GM21381 (cell line): ENCODE measurements at regions not wholly inside any gene's neighbourhood (a gene's known extent, or its start where the extent isn't known, plus 50 kb on each side); places are given as distances from the start of the nearest gene placed in this dataset.

Source experiments
- ATAC-seq: cut with Tn5 transposase; IDR thresholded peaks from one replicate; pipeline ENCODE4 v1.9.1; 2021; ENCODE audit warnings: mild to moderate bottlenecking, moderate library complexity; ENCODE audit not compliant: unreplicated experiment

DNA sequence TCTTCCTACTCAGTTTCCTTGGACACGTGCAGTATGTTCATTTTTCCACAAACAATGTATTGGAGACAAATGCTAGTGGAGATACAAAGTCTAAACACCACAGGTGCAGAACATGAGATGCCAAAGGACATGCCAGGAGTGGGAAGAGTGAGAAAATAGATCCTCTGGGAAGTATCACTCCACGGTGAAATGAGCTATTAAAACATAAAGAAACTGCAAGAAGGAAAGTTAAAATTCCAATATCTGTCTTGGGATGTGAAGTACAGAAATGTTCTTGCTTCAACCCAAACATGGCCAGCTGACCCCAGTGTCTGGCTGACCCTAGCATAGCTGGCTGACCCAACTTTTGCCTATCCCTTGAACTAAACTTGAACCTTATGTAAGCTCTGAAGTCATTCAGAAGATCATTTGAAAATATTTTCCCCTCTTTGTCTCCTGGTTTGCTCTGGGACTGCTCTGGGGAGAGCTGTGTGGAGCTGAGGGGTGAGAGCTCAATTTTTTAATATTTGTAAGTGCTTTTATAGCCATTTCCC lies 59.5 kb downstream of the FZD1 start:
- ATAC-seq, result no peak

DNA sequence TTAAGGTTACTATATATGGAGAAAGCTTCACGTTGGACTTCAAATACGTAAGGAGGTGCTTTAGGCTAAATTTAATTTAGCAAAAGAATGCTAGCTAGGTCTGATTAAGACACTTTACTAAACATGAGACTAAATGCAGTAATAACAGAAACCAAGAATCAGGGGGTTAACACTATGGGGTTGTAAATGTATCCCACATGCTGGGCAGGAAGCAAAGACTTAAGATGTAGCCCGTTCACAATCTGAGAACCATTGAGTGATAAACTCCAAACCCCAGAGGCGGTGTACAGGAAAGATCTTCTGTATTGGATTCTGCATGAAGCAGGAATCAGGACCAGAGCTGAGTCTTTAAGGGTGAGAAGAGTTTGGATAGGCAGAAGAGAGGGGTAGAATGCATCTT lies 60.4 kb downstream of the FZD1 start:
- ATAC-seq, result no peak

DNA sequence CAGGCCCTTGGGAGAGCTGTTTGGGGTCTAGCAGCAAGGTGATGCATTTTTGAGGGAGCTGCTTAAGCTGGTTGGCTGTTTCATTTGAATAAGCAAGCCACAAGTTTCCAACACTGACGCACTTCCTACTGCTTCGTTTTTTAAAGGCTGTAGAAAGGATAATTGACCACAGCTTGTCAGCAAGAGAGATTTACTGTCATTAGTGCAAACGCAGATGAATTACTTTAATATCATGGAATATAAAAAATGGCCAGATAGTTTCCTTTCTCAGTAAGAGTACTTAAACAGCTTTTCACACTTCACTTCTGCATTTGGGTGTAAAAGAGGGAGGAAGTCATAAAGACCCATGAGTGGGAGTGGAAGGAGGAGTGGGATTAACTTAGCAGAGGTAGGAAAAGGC lies 61.5 kb downstream of the FZD1 start:
- ATAC-seq, result no peak

DNA sequence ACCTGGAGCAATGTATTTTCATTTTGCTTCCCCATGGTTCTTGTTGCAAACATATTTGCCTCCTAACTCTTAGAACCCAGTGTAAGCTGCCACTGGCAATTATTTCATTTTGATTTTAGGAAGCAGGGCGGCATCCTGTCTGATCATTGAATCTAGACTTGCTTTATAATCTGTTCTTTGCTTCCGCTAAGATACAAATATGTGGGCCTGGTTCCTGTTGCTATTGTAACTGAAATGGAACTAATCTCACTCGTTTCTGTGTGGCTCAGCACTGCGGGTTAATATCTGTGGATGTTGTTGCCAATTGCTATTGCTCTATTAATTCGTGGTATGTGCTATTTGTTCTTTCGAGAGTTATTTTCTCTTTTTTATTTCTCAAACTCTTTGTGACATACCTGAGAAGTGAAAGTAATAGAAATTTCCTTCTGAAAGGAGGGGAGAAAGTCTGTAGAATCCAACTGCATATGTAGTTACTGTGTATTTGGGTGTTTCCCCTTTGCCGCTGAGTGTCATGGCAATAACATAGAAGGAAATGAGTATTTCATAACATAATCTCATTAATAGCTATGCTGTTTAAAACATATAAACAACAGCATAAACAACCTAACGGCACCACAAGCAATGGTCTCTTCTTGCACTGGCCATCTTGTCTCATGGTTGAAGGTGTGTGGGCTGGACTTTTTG lies 62.4 kb downstream of the FZD1 start:
- ATAC-seq, result no peak

DNA sequence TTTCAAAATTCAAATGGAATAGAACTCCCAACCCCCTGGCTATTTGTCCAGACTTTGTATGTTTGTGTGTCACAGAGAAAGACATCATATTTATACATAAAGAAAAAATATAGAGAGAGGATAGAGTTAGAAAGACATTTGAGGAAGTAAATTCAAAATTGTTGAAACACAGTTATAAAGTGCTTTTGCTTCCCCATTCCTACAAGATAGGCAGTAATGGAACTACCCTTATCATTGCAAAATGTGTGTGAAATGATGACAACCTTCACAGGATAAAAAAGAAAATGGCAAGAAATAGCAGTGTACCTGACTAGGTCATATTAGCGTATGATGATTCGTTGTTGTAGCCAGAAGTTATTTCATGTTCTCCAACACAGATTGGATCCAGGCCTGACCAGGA lies 63.1 kb downstream of the FZD1 start:
- no peak for ATAC-seq

DNA sequence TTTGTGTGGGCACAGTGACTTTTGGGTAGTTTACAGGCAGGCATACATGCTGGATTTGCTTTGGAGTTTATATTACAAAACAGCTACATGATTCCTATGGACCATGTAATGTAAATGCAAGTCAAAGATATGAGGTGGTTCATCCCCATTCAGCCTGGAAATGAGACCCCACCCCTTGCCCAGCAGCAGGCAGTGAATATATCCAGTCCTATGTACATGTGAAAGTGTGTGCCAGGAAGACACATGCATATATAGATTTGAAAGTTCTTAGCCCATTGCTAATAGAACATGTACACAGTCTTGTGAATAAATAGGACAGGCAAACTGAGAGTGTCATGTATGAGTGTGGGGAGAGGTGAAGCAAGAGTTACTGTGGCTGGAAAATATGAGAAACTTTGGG lies 65.3 kb downstream of the FZD1 start:
- no peak for ATAC-seq

DNA sequence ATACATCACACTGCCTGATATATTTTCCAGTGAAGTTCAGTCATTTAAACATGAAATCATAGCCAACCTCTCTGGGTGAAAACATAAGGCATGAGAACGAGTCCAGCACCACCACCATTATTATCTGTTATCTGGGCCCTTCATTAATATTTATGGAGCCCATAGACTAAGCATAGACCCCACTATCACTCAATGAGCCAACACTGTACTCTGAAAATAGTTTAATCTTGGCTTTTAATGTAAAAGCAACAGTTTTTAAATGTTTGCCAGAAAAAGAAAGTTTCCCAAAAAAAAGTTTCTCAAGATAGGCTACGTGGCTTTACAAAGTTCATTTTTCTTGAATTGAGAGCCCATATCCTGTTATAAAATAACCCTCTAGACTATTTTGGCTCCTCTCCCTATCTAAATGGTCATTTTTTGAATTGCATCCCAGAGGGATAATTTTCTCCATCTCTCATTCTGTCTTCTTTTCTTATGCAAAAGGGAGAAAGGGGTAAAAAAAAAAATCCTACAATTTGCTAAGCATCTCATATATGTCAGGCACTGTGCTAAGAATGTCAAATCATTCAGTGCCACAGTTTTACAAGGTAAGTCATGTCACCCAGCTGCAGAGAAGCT lies 66.1 kb downstream of the FZD1 start:
- no peak for ATAC-seq

DNA sequence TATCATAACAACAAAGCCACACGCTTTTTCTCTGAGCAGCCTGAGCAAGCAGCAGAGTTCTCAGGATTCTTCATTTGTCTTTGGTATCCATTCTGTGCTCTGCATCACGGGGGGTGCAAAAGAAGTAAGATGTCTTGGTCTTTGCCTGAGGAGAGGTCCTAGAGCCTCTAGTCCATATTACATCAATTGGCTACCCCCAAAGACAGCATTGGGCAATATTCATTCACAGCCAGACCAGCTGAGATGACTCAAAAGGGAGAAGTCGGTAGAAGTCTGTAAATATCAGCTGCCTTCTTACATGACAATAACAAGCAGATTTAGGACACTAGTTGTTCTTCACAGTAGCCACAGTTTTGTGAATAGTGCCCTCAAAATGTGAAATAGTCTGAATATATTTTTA lies 66.6 kb downstream of the FZD1 start:
- ATAC-seq, result no peak

DNA sequence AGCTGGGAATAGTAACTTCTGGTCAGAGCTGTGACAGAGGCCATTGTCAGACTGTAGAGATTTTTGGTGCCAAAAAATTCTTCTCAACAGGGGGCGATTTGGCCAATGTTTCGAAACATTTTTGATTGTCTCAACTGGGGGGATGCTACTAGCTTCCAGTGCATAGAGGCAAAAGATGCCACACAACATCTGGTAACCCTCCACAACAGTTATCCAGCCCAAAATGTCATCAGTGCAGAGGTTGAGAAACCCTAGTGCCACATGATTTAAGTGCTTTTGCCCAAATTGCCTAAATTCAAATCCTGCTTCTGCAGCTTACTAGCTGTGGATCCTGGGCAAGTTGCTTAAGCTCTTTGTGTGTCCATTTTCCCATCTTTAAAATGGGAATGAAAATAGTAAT lies 71.9 kb downstream of the FZD1 start:
- ATAC-seq, result no peak

DNA sequence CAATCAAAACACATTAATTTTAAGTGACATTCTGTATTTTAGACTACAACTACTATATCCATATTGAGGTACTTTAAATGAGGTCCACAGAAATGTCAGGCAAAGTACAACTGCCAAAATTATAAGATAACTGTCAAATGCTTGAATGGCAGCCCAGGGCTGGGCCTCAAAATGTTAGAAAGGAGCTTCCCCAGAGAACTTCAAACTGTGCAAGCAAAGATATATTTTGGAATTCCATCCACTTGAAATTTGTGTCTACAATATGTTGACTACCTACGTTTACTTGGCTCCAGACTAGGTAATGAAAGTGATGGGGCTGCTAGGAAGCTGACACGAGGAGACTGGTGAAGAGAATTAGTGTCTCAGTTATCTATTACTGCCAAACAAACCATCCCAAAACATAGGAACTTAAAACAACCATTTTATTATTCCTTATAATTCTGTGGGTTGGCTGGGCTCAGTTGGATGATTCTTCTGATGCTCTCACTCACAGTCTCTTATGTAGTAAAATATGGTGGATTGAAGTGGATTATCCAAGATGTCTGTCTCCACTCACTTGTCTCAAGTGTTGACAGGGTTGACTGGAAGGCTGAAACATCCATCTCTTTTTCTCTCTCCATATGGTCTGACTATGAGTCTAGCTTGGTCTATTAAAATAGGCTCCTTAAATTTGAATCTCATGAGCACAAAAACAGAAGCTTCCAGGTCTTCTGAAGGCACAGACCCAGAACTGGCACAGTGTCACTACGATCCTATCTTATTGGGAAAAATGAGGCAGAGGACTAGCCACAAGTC lies 74.2 kb downstream of the FZD1 start:
- no peak for ATAC-seq

DNA sequence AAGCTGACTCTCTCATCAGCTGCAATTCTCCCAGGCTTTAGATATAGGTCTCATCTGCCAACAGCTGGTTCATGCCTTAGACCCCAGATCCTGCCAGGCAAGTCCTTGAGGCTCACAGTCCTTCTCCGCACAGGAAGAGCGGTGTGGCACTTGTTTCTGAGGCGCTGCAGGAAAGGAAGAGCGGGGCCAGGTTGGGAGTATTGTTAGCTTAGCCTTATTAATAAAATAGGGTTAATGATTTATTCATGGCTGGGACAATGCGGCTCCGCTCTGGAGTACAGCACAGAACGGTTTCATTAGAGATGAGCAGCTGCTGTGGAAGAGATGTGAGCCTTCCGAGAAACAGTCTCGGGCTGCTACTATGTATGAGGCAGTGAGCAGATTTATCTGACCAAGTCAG lies 78.1 kb downstream of the FZD1 start:
- ATAC-seq, result no peak

DNA sequence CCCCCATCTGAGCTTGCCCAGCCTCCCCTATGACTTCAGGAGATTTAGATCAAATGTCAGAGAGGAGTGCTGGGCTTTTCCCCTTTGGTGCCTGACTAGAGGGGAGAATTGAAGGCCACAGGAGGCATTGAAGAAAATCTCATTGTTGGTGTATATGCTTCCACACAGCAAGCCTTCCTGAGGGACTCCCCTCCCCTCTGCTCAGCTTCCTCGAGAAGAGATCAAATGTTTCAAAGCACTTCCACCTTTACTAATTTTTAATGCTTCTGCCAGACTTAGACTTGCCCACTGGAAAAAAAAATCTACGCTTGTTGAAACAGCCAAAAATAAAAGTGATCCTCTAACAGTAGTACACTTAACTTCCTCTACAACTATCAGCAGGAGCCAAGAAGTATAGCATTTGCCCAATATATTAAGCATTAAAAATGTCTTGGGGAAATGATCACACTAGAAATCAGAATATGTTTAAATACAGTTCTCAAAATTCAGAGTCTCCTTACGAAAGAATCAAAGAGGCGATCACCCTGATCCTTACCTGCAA lies 79.3 kb downstream of the FZD1 start:
- ATAC-seq, result no peak

DNA sequence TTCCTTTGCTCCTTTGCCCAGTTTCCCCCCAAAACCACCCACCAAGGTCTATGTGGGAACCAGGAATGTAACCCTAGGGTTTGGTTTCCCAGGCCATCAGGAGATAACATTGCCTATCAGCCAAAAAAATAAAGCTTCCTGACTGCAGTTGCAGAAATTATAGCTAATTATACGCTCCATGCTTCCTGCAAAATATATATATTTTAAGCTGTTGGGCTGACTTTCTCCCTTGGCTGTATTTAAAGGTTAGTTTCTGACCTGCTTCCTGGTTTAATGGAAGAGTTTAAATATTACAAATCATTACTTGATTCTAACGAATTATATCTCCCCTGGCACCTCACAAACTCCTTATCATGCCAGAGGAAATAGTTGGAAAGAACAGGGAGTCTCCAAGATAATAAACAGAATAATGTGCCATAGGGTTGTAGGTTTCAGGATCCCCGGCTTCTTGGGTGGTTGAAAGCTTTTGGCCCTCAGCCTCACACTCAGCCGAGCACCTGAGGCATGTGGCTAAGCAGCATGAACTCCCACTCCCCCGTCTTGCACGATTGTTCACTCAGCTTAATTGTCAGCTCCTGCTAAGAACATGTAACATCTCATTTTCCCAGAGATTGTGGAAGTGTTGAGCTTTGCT lies 79.9 kb downstream of the FZD1 start:
- no peak for ATAC-seq

DNA sequence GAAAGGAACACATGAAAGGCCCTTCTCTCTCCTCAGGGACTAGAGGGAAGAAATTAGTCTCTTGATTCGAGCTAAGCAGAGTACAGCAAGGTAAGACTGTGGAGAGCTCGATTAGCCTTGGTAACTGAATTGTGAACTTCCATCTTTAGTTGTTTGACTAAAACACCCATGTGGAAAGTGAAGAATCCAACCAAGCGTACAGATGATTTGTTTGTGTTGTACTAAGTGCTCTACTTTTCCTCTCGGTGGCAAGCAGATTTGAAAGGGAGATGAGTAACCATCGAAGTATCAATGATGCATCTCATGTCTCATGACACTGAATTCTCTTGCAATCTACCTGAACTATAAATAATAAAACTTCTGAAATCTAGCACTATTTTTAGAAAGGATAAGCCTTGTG lies 80.7 kb downstream of the FZD1 start:
- peak; percentile 63 for ATAC-seq

DNA sequence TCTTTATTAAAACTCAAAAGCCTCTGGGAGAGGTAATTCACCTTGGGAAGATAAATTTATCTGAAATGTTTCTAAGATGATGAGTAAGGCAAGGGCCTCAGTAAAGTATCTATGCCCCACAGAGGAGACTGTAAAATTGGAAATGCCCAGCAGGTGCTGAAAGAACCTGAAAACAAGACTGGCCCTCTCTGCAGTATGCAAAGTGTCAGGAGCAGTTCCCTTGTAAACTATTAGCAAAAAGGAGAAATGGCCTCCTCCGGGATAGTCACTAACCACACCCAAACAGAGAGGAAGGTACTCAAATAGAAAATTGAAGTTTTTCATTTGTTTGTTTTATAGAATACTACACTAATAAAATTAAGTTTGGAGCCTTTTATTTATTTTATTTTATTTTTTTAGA lies 81.2 kb downstream of the FZD1 start:
- peak; percentile 60 for ATAC-seq

DNA sequence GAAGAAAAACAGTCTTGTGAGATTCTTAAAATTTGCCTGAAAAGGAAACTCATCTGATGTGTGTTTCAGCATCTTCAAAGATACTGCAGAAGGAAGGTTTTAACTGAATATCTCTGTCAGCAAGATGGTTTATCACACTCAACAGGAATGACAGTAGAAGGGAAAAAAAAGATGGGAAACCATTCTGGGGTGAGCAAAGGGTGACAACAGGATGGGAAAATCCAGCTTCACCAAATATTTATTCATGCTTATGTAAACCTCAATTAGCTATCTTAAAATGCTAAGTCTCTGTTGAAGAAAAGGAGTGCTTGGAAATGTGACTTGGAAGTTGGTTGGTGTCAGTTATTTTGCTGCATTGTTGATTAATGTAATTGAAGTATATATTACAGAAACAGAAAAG lies 82.2 kb downstream of the FZD1 start:
- ATAC-seq, result no peak

DNA sequence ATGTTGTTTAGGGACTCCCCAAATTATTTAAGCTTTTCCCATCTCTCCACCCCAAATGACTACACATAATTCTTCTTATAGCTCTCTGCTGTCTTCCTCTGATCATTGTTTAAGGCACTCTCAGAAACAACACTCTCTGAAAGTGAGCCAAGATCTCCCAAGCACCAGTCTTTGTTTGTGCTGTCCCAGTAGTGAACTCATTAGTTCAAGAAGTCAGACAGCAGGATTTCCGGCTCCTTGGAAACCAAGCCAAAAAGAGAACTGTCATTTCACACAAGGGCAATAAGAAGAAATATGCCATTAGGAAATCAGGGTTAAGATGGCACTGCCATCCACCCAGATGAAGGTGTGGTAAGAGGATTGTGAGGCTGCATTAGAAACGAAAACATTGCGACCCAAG lies 83.1 kb downstream of the FZD1 start:
- no peak for ATAC-seq

DNA sequence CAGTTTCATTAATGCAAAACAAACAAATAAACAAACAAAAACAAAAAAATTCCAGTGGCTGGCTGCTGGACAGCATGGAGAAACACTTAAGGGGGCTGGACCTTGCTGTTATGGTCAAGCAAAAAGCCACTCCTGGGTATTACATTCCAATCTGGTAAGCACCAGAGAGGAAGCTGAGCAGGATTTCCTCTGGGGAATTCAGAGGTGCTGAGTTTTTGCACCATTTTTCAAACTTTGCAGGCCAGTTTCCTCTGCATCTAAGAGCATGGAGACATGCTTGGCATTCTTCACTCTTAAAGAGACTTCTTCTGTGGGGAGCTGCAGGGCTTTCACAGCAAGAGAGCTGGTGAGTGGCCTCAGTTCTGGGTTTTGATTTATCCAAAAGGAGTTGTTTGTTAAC lies 84.5 kb downstream of the FZD1 start:
- no peak for ATAC-seq

DNA sequence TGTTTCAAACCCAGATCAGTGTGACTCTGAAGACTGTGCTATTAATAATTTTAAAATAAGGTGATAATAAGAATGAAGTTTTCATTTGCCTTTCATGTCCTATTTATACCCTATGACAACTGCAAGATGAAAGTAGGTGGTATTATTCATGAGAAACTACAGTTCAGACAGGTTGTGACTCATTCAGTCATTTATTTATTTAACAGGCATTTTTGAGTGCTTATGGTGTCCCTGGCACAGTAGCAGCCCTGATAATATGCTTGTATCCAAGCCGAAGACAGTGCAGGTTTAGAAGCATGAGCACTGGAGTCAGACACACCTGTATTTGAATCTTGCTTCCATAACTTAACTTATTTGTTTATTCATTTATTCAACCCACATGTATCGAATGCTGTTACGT lies 87.1 kb downstream of the FZD1 start:
- ATAC-seq, result no peak

DNA sequence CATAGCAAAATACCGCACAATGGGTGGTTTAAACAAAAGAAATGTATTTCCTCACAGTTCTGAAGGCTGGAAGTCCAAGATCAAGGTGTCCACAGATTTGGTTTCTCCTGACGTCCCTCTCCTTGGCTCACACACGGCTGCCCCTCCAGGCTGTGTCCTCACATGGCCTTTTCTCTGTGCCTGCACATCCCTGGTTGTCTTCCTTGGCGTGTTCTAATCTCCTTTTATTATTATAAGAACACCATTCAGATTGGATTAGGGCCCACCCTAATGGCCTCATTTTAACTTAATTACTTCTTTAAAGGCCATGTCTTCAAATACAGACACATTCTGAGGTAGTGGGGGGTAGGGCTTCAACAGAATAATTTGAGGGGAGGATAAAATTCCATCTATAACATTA lies 87.9 kb downstream of the FZD1 start:
- no peak for ATAC-seq

DNA sequence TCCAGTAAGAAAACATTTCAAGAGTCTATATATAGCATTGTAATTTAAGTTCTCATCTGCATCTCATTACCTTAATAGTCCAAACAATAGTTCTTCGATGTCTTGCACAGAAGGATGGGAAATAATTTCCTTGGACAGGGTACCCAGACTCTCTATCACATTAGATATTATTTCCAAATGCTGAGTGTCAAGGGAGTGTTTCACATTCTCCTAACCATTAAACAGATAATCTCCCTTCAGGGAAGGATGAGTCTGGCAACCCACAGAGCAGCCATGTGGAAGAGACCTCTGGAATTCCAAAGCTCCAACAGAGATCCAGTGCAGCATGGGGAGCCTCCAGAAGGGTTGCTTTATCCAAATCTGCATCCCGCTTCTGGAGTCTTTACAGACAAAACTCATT lies 89.6 kb downstream of the FZD1 start:
- no peak for ATAC-seq
